HG03442 (cell line): ENCODE measurements at regions not wholly inside any gene's neighbourhood (a gene's known extent, or its start where the extent isn't known, plus 50 kb on each side); places are given as distances from the start of the nearest gene placed in this dataset.
"Not testable (repeated sequence)": the region's sequence is repeated elsewhere in the genome, so short reads cannot be mapped to it uniquely, and the experiment has no call there.

ENCODE experiments used
- ATAC-seq: cut with Tn5 transposase; IDR thresholded peaks from one replicate; pipeline ENCODE4 v1.9.1; 2021; ENCODE audit warnings: mild to moderate bottlenecking, moderate library complexity; ENCODE audit not compliant: unreplicated experiment

DNA sequence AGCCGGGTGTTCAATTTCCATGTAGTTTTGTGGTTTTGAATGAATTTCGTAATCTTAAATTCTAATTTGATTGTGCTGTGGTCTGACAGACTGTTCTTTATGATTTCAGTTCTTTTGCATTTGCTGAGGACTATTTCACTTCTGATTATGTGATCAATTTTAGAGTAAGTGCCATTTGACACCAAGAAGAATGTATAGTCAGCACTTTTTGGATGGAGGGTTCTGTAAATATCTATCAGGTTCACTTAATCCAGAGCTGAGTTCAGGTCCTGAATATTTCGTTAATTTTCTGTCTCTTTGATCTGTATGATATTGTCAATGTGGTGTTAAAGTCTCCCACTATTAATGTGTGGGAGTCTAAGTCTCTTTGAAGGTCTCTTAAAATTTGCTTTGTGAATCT lies 944.9 kb downstream of the TLE4 start:
- ATAC-seq = no peak

- ATAC-seq = no peak
These were observed 937.6 kb downstream of the TLE4 start for GRCh38 chr9:80509358-80509757.

DNA sequence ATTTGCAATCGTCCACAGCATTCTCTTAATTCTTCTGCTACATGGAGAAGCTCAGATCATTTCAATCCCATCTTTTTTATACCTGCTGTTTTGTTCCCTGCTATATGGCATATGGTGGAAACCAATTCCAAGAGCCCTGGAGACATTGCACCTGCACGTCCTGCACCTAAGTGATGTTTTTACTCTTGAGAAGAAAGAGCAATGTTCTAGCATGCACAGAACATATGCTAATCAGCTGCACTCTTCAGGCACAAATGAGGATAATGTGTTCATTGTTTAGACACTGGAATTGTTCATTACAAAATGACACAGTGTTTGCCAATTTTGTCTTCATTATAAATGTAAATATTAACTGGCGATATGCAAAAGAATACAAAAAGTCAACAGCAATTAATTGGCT lies 935.8 kb downstream of the TLE4 start:
- ATAC-seq = no peak

DNA sequence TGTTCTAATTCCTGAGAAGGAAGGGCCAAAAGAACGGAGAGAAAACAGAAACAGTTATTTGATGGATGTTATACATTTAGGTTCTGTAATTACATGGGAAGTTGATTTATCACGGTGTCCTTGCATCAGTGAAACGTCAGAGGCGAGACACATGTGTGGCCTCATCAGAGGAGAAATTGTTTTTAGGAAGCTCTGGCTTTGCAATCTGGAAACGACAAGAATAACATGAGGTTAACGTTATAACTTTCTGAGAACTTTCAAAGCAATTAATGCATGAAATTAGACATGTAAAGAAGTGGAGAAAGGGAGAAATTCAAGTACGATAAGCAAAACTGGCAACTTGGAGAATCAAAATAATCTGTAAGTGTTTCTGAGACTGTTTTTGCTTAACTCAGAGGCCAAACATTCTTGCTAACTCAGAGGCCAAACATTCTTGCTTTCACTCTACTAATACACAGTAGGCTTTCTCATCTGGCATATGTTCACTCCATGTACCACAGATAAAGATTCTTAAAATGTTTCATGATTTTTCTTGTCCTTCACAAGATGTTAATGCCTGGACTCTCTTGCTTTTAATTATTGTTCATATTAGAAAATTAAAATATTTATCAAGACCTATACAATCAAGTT lies 933.0 kb downstream of the TLE4 start:
- ATAC-seq = no peak

DNA sequence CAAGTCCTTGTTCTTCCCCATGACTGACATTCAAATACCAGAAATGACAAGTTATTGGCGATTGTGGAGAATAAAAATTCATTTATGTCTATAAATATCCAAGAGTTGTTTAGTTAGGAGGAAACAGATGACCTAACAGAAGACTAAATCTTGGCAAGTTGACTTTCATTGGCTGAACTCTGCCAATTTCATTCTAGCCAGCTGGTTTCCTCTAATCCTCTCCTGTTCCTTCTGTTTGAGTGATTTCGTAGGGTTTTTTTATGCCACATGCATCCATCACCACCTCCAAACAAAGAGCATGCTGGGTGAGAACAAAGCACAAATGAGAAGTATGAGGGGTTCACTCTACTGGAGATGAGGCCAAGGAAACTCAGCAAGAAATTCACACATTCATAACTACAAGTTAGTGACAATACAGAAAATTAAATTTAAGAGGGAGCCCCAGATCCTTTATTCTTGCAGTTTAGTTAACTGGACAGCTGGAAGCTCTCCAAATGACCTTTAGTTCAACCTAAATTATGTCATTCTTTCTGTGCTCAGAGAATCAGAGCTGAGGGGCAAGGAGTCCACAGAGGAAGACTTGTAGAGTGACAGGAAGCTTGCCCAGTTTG lies 932.0 kb downstream of the TLE4 start:
- ATAC-seq = no peak

DNA sequence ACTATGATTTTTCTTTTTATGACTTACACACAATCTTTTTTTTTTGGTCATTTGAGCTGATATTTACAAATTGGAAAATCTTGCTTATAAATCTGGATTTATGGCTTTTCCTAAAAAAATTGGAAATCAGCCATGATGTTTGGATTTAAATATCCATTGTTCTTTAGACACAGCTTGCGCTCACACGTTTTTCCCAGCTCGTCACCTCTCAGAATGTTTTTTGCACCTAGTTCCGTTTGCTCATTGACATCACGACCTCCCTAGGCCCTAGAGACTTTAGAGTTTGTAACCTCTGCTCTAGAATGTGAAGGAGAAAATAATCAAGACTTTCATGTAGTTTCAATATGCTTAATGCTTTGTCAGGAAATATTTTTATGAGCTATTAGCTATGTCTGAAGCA lies 930.5 kb downstream of the TLE4 start:
- no peak for ATAC-seq

DNA sequence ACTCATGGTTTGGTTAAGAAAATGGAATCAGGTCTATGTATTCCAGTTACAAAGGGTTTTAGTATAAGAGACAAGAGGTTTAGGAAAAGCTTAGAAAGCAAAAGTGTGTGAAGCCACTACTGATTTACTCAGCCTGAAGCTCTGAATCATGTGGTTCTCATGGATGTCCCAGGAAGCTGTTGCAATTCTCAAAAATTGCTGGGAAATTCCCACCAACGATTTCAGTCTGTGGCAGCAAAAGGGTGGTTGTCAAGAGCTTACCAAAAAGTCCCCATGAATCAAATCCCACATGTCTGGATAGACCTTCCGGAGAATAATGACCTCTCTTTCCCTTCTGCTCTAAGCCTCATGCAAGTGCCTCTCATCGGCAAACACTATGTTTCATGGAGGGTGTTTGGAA lies 929.9 kb downstream of the TLE4 start:
- no peak for ATAC-seq

DNA sequence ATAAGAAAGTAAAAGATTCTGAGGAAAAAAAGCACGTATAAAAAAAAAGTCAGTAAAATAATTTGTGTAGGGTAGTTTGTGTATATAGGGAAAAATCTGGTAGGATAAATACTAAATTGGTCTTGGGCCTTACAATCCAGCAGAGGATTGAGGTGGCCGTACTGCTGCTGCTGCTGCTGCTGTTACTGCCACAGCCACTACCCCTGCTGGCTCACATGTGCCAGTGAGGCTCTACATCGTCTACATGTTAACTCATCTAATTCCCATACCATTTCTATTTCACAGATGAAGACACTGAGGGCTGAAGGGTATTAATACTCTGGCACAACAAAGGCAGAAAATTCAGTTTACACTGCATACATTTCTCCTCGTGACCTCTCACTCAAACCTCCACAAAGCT lies 928.5 kb downstream of the TLE4 start:
- ATAC-seq = no peak

GRCh38 chr9:80498001-80498555 lies 926.3 kb downstream of the TLE4 start:
- ATAC-seq = no peak

- no peak for ATAC-seq
These were observed 925.3 kb downstream of the TLE4 start for GRCh38 chr9:80496901-80497556.

- no peak for ATAC-seq
These were observed 921.5 kb downstream of the TLE4 start for GRCh38 chr9:80493258-80493657.

DNA sequence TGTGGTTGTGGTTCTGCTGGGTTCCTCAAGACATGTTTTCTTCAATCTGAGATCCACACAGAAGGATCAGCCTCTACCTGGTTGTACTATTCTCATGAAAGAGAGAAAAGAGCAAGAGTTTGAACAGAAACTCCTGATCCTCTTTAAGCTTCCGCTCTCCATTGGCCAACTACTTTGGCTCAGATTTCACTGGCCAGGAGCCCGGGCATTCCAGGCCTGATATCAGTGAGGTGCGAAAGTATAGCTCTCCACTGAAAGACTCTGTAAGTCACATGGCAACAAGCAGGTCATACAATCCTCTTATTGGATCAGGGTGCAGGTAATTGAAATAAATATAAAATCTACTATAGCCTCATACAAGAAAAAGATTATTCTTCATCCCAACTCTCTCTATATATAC lies 920.5 kb downstream of the TLE4 start:
- no peak for ATAC-seq

DNA sequence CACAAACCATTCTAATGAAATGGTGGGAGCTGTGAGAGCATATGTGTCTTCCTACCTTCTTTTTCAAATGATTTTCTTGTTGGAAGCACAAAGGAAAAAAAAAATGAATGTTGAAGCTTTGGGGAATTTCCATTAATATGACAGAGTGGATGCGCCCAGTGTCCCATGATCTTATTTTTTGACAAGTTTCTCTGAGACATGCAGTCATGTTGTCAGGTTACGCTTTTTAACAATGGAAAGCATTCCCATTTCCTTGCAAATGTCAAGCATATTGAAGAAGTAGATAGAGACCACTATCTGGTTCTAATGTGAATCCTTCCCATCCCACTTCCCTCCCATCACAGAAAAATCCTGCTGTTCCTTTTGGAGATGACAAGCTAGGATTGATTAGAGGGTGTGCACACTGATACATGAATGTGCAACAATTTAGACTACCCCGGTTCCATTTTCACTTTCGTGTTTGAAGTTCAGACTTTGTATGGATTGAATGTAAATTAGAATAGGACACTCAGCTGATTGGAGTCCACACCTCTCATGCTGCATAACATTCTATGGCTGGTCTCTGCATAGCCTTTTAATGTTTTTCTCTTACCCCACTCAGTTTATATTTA lies 919.4 kb downstream of the TLE4 start:
- no peak for ATAC-seq

GRCh38 chr9:80489329-80489728 lies 917.6 kb downstream of the TLE4 start:
- no peak for ATAC-seq

DNA sequence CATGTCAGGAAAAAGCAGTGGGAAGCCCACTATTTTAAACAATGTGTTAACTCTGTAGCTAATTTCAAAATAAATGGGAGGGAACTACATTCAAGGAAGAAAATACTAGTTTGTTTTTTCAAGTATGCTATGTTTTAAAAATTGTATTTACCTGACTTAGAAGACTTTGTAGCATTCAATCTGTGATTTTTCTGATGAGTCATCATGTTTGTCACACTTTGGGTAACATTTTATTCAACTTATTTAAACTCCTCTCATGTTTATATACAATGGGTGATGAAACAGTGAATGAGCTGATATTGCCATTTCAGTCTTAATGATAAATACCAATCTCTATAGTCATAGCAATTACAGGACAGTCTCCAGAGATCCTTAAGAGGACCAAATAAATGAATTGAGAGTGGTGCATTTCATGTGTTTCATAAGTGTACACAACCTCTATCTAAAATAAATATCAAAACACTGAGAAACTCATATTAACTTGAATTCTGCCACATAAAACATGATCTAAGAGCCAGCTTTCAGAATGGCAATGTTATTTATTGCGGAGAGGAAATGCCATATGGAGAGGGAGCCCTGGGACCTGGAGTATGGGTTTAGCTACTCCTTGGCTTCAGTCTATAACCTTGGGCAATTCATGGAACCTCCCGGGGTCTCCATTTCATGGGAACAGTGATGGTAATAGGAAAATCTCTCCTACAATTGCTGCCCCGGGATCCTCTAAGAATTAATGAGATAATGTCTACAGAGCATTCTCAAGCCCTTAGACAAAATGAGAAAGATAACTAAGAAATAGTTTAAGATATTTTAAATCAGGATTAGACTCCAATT lies 913.9 kb downstream of the TLE4 start:
- no peak for ATAC-seq

- ATAC-seq = not testable (repeated sequence)
These were observed 910.5 kb downstream of the TLE4 start for GRCh38 chr9:80482251-80482650.

DNA sequence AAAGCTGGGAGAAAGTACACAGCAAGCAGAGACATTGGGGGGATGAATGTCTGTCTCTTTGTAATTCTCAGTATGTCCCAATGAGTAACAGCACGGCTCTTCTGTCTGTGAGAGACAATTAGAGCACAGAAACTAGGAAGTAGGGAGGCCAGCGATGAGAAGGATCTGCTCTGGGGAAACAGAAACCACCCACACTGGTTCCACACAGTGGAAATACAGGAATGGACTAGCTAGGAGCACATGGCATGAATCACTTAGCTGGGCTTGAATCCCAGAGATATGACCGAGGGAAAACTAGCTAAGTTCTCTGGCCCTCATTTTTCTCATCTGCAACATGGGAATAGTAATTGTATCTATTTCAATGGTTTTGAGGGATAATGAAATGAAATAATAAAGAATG lies 895.9 kb downstream of the TLE4 start:
- ATAC-seq = no peak

DNA sequence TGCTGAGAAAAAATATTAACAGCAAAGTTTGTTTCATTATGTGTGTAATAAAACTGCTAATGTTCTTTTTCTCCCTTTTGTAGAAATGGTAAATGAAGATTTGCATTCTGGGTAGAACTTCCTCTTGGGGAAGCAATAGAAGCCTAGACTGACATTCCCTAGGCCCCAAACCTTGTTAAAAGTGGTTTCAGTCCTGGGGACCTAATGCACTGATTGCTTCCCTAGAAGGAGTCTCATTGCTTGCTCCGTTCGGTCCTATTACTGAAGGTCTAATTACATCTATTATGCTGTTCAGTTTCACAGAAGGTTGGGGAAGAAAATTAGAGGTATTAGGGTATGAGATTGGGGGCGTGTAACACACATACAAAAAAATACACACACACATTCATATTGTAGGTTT lies 893.8 kb downstream of the TLE4 start:
- no peak for ATAC-seq

DNA sequence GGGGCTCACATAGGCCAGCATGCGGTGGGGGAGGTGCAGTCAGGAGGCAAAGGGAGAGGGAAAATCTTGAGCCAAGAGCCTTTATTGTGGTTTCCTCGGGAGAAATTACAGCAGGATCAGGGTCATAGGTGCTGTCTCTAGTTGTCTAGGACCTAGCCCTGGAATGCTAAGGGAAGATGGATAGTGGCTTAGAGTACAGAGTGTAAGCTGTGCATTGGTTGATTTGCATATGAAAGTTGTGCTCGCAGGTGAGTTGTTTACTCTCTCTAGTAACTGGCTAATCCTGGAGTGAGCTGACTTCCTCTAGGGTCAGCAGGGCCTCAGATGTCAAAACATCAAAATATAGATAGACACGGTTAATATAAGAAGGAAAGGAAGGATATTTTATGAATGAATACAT lies 877.7 kb downstream of the TLE4 start:
- ATAC-seq = no peak

GRCh38 chr9:80448996-80449395 lies 877.2 kb downstream of the TLE4 start:
- ATAC-seq = no peak

- ATAC-seq = no peak
These were observed 876.1 kb downstream of the TLE4 start for GRCh38 chr9:80447876-80448275.
